Neural cell (in vitro differentiated cells): ENCODE measurements at regions not wholly inside any gene's neighbourhood (a gene's known extent, or its start where the extent isn't known, plus 50 kb on each side); places are given as distances from the start of the nearest gene placed in this dataset.

Experiments
- H2AFZ ChIP-seq: fragments of 200-600, 300-800 bp; sonication (generic), shearing (Covaris generic); 2 replicates; pipeline ENCODE4 v1.6.0; 2014; ENCODE audit warnings: low read depth, mild to moderate bottlenecking, antibody characterized with exemption, low read length, moderate library complexity
- H3F3A ChIP-seq: fragments of 200-600 bp; shearing (Covaris generic); 2 replicates; pipeline ENCODE4 v1.6.1; 2016; ENCODE audit warnings: mild to moderate bottlenecking, moderate library complexity, mixed read lengths, antibody characterized with exemption, low read length; ENCODE audit not compliant: insufficient read depth, poor library complexity, severe bottlenecking
- H3K27ac ChIP-seq: fragments of 200-600, 300-800 bp; sonication (generic), shearing (Covaris generic); 2 replicates; pipeline ENCODE4 v1.5.1; 2014; ENCODE audit warnings: mild to moderate bottlenecking, low read length, moderate library complexity
- H3K27me3 ChIP-seq: fragments of 300-800, 200-600 bp; sonication (generic), shearing (Covaris generic); 2 replicates; pipeline ENCODE4 v1.6.0; 2014; ENCODE audit warnings: mild to moderate bottlenecking, low read depth, low read length, moderate library complexity; ENCODE audit not compliant: insufficient read depth
- H3K36me3 ChIP-seq: fragments of 300-800, 200-600 bp; sonication (generic), shearing (Covaris generic); 2 replicates; pipeline ENCODE4 v1.5.1; 2014; ENCODE audit warnings: mild to moderate bottlenecking, antibody characterized with exemption, low read length, moderate library complexity; ENCODE audit not compliant: insufficient read depth
- H3K4me2 ChIP-seq: fragments of 300-800, 200-600 bp; sonication (generic), shearing (Covaris generic); 2 replicates; pipeline ENCODE4 v1.6.0; 2014; ENCODE audit warnings: mild to moderate bottlenecking, low read length
- H3K4me3 ChIP-seq: fragments of 300-800, 200-600 bp; sonication (generic), shearing (Covaris generic); 2 replicates; pipeline ENCODE4 v1.5.1; 2014; ENCODE audit warnings: mild to moderate bottlenecking, low read length, moderate library complexity
- H3K79me2 ChIP-seq: fragments of 200-600 bp; shearing (Covaris generic); replicated peaks from 2 replicates; pipeline ENCODE4 v1.6.0; 2014; ENCODE audit warnings: mild to moderate bottlenecking, low read length, moderate library complexity; ENCODE audit not compliant: insufficient read depth
- H3K9ac ChIP-seq: fragments of 300-800, 200-600 bp; sonication (generic), shearing (Covaris generic); 2 replicates; pipeline ENCODE4 v1.6.1; 2016; ENCODE audit warnings: mild to moderate bottlenecking, low read length, mixed read lengths
- H3K9me2 ChIP-seq: fragments of 200-600 bp; shearing (Covaris generic); 2 replicates; pipeline ENCODE4 v1.6.1; 2016; ENCODE audit warnings: mild to moderate bottlenecking, low read length, mixed read lengths; ENCODE audit not compliant: insufficient read depth
- H3K9me3 ChIP-seq: fragments of 200-600, 300-800 bp; sonication (generic), shearing (Covaris generic); 2 replicates; pipeline ENCODE4 v1.6.1; 2016; ENCODE audit warnings: mild to moderate bottlenecking, mixed run types, low read length, moderate library complexity, mixed read lengths
- H4K20me1 ChIP-seq: fragments of 200-600 bp; shearing (Covaris generic); 2 replicates; pipeline ENCODE4 v1.6.1; 2016; ENCODE audit warnings: mild to moderate bottlenecking, mixed run types; ENCODE audit not compliant: insufficient read depth
- CTCF ChIP-seq: fragments of 450-650 bp; IDR thresholded peaks from 2 replicates; pipeline ENCODE4 v1.5.1; 2014; ENCODE audit warnings: antibody characterized with exemption, mild to moderate bottlenecking, moderate library complexity; ENCODE audit not compliant: poor library complexity, severe bottlenecking
- EP300 ChIP-seq: fragments of 450-650 bp; conservative IDR thresholded peaks from 2 replicates; pipeline ENCODE4 v1.6.1; 2014; ENCODE audit warnings: antibody characterized with exemption, mild to moderate bottlenecking, moderate library complexity; ENCODE audit not compliant: poor library complexity, severe bottlenecking
- EZH2 ChIP-seq: fragments of 200-600, 300-800 bp; shearing (Covaris generic), sonication (generic); IDR thresholded peaks from 2 replicates; pipeline ENCODE4 v1.6.1; 2014; ENCODE audit warnings: antibody characterized with exemption, low read length, borderline replicate concordance, mild to moderate bottlenecking; ENCODE audit not compliant: insufficient read depth, poor library complexity, severe bottlenecking
- MXI1 ChIP-seq: fragments of 450-650 bp; conservative IDR thresholded peaks from 2 replicates; pipeline ENCODE4 v1.6.1; 2014; ENCODE audit warnings: antibody characterized with exemption, mild to moderate bottlenecking; ENCODE audit not compliant: poor library complexity, severe bottlenecking
- POLR2AphosphoS5 ChIP-seq: IDR thresholded peaks from 2 replicates; pipeline ENCODE4 v1.6.1; 2012
- RAD21 ChIP-seq: fragments of 450-650 bp; conservative IDR thresholded peaks from 2 replicates; pipeline ENCODE4 v1.6.1; 2014; ENCODE audit warnings: antibody characterized with exemption, mild to moderate bottlenecking, moderate library complexity
- REST ChIP-seq: IDR thresholded peaks from 2 replicates; pipeline ENCODE4 v1.6.1; 2012; ENCODE audit warnings: borderline replicate concordance
- SMC3 ChIP-seq: fragments of 450-650 bp; conservative IDR thresholded peaks from 2 replicates; pipeline ENCODE4 v1.6.1; 2014; ENCODE audit warnings: antibody characterized with exemption, mild to moderate bottlenecking, moderate library complexity; ENCODE audit not compliant: poor library complexity
- TAF1 ChIP-seq: IDR thresholded peaks from 2 replicates; pipeline ENCODE4 v1.6.1; 2012; ENCODE audit warnings: low read depth

- H3K9me2 ChIP-seq = no peaks in the 10 kb centered on the region
- H3K4me3 ChIP-seq = no peak overlapping the region
- no peak overlapping the region for H3K27ac ChIP-seq
- H3K79me2 ChIP-seq = no peaks in the 10 kb centered on the region
- H3K9me3 ChIP-seq = peaks cover 8% of the 10 kb centered on the region
- no peaks in the 10 kb centered on the region for H4K20me1 ChIP-seq
- no peaks in the 10 kb centered on the region for H3K36me3 ChIP-seq
- TF ChIP-seq CTCF (no peak), RAD21 (no peak), TAF1 (no peak), REST (no peak), EP300 (no peak), SMC3 (no peak), EZH2 (no peak), POLR2AphosphoS5 (no peak), MXI1 (no peak)
- no peak overlapping the region for H3K9ac ChIP-seq
- no peak overlapping the region for H2AFZ ChIP-seq
- H3F3A ChIP-seq = no peaks in the 10 kb centered on the region
- no peak overlapping the region for H3K4me2 ChIP-seq
- no peaks in the 10 kb centered on the region for H3K27me3 ChIP-seq
These were observed 216.5 kb upstream of the PITRM1 start for GRCh38 chr10:3389130-3389529.

- H3K79me2 ChIP-seq = no peaks in the 10 kb centered on the region
- H3K9me2 ChIP-seq = no peaks in the 10 kb centered on the region
- H3K4me2 ChIP-seq = no peak overlapping the region
- TF ChIP-seq TAF1 = no peak
- no peak for TF ChIP-seq SMC3
- no peak for TF ChIP-seq POLR2AphosphoS5
- no peak for TF ChIP-seq RAD21
- no peak for TF ChIP-seq MXI1
- TF ChIP-seq EP300 = no peak
- no peak for TF ChIP-seq REST
- no peak for TF ChIP-seq CTCF
- no peak for TF ChIP-seq EZH2
- H3K4me3 ChIP-seq = no peak overlapping the region
- no peaks in the 10 kb centered on the region for H3F3A ChIP-seq
- no peak overlapping the region for H3K27ac ChIP-seq
- H3K9me3 ChIP-seq = peaks cover 8% of the 10 kb centered on the region
- no peaks in the 10 kb centered on the region for H4K20me1 ChIP-seq
- no peak overlapping the region for H2AFZ ChIP-seq
- no peaks in the 10 kb centered on the region for H3K36me3 ChIP-seq
- no peaks in the 10 kb centered on the region for H3K27me3 ChIP-seq
- no peak overlapping the region for H3K9ac ChIP-seq
These were observed 212.9 kb upstream of the PITRM1 start for GRCh38 chr10:3385487-3385886.
